LNCaP clone FGC (cell line): ENCODE measurements at regions not wholly inside any gene's neighbourhood (a gene's known extent, or its start where the extent isn't known, plus 50 kb on each side); places are given as distances from the start of the nearest gene placed in this dataset.

Experiments
- DNase-seq: peaks from one replicate; pipeline ENCODE4 v3.0.0-alpha.2; 2011; ENCODE audit warnings: low read depth
- H3K4me3 ChIP-seq: 2 replicates; pipeline ENCODE4 v1.5.1; 2011; ENCODE audit warnings: mild to moderate bottlenecking, low read depth, low read length, control low read depth
- TF ChIP-seq, protein P1 (sequence below): IDR thresholded peaks from 2 replicates; pipeline ENCODE4 v1.5.1; 2012; ENCODE audit warnings: mild to moderate bottlenecking; ENCODE audit not compliant: control insufficient read depth, insufficient read depth; ENCODE audit errors: extremely low read depth

DNA sequence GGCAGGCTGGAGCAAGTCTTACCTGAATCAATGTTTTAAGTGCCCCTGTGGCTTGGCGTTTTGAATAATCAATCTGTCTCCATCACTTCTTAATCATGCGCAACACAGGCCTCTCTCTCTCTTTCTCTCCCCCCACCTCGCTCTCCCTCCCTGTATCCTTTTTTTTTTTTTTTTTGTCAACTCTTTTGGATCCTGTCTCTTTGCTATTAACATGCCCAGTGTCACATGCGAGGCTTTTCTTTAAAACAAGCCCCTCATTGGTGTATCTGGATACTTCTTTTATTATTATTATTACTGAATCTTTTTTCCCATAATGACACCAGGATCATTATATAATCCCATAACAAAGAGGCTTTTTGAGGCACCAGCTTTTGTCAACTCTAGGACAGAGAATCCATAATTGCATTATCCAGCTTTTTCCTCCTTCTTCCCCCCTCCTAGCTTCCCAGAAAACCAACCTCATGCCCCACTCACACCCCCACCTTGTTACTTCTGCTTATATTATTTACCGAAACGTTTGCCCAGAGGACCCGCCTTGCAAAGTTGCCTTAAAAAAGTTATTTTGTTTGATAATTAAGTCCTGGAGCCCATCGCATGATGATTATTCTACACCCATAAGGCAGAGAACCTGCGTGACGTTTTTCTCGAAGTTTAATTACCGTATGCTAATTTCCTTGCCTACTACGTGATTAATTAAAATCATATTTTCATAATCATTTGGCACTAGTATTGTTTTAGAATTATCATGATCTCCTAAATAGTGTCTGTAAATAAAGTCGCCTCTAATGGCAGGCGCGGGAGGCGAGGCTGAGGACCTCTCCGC, 148.1 kb upstream of the ZNF536 start:
- no peak for DNase-seq
- TF ChIP-seq, protein P1, sequence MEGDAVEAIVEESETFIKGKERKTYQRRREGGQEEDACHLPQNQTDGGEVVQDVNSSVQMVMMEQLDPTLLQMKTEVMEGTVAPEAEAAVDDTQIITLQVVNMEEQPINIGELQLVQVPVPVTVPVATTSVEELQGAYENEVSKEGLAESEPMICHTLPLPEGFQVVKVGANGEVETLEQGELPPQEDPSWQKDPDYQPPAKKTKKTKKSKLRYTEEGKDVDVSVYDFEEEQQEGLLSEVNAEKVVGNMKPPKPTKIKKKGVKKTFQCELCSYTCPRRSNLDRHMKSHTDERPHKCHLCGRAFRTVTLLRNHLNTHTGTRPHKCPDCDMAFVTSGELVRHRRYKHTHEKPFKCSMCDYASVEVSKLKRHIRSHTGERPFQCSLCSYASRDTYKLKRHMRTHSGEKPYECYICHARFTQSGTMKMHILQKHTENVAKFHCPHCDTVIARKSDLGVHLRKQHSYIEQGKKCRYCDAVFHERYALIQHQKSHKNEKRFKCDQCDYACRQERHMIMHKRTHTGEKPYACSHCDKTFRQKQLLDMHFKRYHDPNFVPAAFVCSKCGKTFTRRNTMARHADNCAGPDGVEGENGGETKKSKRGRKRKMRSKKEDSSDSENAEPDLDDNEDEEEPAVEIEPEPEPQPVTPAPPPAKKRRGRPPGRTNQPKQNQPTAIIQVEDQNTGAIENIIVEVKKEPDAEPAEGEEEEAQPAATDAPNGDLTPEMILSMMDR, result no peak
- no peak overlapping the region for H3K4me3 ChIP-seq

DNA sequence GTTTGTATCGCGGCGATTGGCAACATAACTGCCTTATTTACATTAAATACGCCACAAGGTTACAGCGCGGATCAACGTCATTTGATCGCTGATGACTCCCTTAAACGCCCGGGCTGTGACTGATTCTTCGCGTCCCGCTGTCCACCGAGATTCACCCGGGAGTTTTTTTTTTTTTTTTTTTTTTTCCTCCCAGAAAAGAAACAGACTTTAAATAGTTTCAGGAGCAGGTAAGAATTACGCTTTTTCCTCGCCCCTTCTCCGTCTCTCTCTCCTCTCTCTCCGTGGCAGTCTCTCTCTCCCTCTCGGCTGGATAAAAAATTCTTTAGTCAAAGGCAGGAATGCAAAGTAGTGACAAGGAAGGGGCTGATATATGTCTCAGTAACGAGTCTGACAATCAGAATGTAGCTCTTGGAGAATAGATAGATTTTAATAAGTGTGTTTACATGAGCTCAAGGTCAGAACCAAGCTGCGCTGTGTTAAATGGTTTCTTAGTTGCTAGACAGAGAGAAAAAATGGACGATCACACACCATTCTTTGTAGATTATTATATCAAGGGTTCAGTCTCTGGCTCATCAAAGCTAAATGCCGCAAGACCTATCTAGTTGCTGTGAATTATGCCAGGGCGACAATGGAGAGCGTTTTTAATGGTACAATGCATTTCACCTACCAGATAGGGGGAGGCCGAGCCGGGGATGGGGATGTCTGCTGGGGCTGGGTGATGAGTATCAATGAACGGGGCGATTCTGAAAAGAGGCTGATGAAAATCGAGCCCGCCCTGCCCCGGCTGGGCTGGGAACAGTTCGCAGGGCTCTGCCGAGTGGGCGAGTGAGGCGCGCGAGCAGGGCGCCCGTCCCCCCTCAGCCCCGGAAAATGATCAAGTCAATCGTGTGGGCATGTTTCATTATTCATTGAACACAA, 147.2 kb upstream of the ZNF536 start:
- H3K4me3 ChIP-seq, result no peak overlapping the region
- TF ChIP-seq, protein P1, result no peak
- no peak for DNase-seq

DNA sequence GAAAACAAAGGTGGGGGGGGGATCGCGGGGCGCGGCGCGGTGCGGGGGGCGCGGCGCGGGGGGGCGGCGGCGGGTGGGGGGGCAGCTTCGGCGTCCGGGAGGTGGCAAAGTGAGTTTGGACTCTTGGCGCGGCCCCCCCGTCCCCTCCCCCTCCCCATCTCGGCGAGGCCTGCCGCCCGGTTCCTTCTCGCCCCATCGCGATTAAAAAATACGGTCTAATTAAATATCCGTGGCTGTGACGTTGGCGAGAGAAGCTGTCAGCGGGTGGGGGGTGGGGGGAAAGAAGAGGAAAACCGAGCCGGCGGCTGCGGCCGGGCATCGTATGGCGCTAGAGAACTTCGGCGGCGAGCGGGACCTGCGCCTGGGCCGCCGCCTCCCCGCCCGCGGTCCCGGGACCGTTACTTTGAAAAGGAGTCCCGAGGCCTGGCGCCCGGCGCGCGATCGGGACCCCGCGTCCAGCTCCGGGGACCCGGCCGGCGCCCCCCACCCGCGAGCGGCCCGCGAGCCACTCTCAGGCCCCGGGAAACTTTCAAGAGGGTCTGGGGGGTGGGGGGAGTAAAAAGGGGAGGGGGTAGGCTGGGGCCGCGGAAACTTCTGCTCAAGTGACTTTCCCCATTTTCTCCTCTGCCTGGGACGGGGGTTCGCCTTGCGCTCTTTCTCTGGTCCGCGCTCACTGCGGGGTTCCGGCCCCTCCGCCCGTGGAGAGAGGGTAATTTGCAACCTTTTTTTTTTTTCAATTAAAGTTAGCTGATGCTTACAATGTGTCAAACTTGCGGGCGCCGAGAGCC, 146.3 kb upstream of the ZNF536 start:
- no peak for DNase-seq
- TF ChIP-seq, protein P1, result no peak
- no peak overlapping the region for H3K4me3 ChIP-seq

DNA sequence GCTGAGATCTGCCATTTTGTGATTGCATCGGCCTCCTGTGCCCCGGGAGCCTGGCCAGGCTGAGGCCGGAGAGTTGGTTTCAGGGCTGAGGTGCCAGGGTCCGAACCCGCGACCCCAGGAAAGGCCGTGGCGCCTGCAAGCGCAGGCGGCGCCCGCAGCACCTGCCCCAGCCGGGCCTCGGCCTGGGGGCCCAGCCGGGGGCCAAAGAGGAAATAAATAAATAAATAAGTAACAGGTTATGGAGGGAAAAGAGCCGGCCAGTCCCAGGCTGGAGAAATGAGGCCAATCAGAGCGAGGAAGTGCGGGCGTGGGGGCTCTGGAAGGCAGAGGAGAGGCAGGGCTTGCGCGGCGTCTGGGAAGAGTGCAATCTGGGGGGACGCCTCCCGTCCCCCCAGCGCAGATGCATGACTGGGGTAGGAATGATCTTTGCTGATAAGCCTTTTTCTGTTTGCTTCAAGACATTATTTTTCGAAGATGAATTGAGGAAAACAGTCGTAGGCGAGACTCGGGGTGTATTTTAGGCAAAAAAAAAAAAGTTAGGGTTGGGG, 145.6 kb upstream of the ZNF536 start:
- no peak for DNase-seq
- no peak overlapping the region; the same call in 1 of the 2 replicates for H3K4me3 ChIP-seq
- TF ChIP-seq, protein P1, result no peak

DNA sequence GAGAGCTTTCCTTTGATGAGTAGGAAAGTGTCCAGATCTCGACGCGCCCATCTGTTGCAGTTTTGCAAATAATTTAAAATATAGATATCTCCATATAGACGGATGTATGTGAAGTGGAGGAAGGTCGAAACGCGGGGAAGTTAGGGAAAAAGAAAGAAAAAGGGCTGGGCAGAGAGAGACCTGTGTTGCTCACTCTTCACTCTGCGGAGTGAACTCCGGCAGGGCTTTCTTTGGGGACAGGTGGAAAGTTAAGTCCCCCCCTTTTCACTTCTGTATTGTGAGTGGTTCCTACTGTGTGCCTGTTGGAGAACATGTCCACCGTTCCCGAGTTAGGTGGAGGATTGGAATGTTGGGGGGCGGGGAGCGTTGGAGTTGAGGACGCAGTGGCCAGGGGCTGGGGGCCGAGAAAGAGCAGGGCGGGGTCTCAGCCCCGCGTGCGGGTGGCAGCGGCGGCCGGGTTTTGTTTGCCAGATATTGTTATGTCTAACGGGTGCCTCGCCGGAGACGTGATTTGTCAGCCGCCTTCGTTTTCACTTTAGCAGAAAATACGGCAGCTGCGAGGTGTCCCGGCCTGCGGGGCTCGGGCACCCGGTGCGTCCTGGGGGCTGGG, 145.1 kb upstream of the ZNF536 start:
- DNase-seq, result no peak
- TF ChIP-seq, protein P1, result no peak
- peak overlapping the region; percentile 50 for H3K4me3 ChIP-seq

DNA sequence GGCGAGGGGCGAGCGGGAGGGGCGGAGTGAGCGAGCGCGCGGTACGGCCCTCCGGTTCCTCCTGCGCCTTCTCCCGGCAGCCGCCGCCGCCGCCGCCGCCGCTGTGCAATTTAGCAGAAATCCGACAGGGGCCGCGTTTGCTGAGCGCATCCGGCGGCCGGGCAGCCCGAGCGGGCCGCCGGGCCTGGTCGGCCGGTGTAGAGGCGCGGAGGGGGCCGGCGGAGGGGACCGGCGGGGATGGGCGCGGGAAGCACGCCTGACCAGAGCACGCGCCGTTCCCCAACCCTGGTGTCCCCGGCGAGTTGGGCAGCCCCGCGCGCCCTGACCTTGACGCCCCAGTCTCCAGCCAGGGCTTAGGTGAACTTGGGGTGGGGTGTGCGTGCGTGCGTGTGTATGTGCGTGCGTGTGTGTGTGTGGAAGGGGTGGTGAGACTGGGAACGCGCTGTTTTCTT, 144.5 kb upstream of the ZNF536 start:
- TF ChIP-seq, protein P1, result peak; percentile 88
- H3K4me3 ChIP-seq, result peak overlapping the region; percentile 50
- no peak for DNase-seq
